SK-N-MC (cell line): ENCODE measurements at regions not wholly inside any gene's neighbourhood (a gene's known extent, or its start where the extent isn't known, plus 50 kb on each side); places are given as distances from the start of the nearest gene placed in this dataset.
"Not testable (repeated sequence)": the region's sequence is repeated elsewhere in the genome, so short reads cannot be mapped to it uniquely, and the experiment has no call there.

Experiments
- DNase-seq: peaks from one replicate; pipeline ENCODE4 v3.0.0-alpha.2; 2011; ENCODE audit warnings: low read depth, low spot score
- H3K27ac ChIP-seq: fragments of 200-600 bp; sonication (generic); 2 replicates; pipeline ENCODE4 v1.5.1; 2016; ENCODE audit warnings: mixed run types
- H3K36me3 ChIP-seq: fragments of 200-600 bp; sonication (generic); 2 replicates; pipeline ENCODE4 v1.6.1; 2017; ENCODE audit warnings: antibody characterized with exemption, low read length, mixed read lengths; ENCODE audit not compliant: insufficient read depth
- H3K4me3 ChIP-seq: fragments of 200-600 bp; sonication (generic); 2 replicates; pipeline ENCODE4 v1.5.1; 2016
- H3K9ac ChIP-seq: fragments of 200-600 bp; sonication (generic); 2 replicates; pipeline ENCODE4 v1.8.0; 2017; ENCODE audit warnings: mixed run types, mixed read lengths; ENCODE audit not compliant: insufficient read length
- H3K9me3 ChIP-seq: fragments of 200-600 bp; sonication (generic); 2 replicates; pipeline ENCODE4 v1.6.1; 2017; ENCODE audit warnings: low read depth, mild to moderate bottlenecking, antibody characterized with exemption, low read length, moderate library complexity, mixed read lengths
- EZH2 ChIP-seq: fragments of 200-600 bp; sonication (generic); IDR thresholded peaks from one replicate; pipeline ENCODE4 v1.6.1; 2017; ENCODE audit warnings: antibody characterized with exemption
- FOXP2 ChIP-seq: optimal IDR thresholded peaks from 2 replicates; pipeline ENCODE3; 2011; ENCODE audit warnings: mild to moderate bottlenecking, moderate library complexity; ENCODE audit not compliant: insufficient read depth; ENCODE audit errors: extremely low read length, control extremely low read depth
- POLR2AphosphoS5 ChIP-seq: IDR thresholded peaks from 2 replicates; pipeline ENCODE4 v1.6.1; 2012; ENCODE audit warnings: mild to moderate bottlenecking, low read depth, low read length, borderline replicate concordance

DNA sequence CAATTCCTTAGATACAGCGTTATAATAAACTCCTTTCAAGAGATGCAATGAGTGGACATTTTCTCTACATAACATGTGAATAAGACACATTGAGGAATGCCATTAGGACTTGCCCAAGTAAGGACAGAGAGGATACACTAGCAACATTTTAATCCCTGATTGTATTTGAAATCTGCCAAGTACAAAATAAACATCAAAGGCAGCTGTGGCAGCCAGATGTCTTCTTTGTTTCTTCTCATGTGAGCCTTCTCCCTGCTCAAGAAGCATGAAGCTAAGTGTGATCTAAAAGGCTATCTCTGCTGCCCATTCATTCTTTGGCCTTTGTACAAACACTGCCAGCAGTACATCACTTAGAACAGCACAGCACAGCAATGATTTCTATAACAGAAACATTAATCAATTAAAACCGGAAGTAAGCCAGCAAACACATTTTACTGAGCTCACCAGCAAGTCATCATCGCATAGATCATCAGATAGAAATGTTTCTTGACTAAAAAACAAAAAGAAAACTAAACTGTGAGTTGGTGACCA lies 364.0 kb downstream of the CNTN6 start:
- no peaks in the 10 kb centered on the region for H3K9me3 ChIP-seq
- no peak overlapping the region for H3K9ac ChIP-seq
- H3K27ac ChIP-seq = no peak overlapping the region
- TF ChIP-seq POLR2AphosphoS5 (no peak), FOXP2 (no peak), EZH2 (no peak)
- DNase-seq = no peak
- no peak overlapping the region for H3K4me3 ChIP-seq
- no peaks in the 10 kb centered on the region for H3K36me3 ChIP-seq

DNA sequence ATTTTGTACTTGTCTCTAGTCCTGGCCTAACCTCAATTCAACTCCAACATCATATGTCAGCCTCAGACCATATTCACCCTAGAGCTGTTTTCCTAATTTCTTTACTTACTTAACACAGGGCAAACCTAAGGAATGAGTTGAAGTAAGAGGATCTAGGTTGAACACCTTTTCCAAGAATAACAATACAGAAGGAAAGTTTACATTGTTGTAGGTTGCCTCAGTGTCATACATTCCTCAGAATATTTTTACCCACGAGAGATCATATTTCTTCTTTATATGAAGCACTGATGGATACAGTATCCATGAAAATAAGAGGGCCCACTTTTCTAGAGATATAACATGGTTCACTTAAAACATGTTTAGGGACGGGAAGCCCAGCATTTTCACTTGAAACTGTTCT lies 369.5 kb downstream of the CNTN6 start:
- no peaks in the 10 kb centered on the region for H3K9me3 ChIP-seq
- no peaks in the 10 kb centered on the region for H3K36me3 ChIP-seq
- no peak overlapping the region for H3K9ac ChIP-seq
- no peak overlapping the region for H3K27ac ChIP-seq
- no peak for DNase-seq
- TF ChIP-seq POLR2AphosphoS5 (no peak), FOXP2 (no peak), EZH2 (no peak)
- no peak overlapping the region for H3K4me3 ChIP-seq

DNA sequence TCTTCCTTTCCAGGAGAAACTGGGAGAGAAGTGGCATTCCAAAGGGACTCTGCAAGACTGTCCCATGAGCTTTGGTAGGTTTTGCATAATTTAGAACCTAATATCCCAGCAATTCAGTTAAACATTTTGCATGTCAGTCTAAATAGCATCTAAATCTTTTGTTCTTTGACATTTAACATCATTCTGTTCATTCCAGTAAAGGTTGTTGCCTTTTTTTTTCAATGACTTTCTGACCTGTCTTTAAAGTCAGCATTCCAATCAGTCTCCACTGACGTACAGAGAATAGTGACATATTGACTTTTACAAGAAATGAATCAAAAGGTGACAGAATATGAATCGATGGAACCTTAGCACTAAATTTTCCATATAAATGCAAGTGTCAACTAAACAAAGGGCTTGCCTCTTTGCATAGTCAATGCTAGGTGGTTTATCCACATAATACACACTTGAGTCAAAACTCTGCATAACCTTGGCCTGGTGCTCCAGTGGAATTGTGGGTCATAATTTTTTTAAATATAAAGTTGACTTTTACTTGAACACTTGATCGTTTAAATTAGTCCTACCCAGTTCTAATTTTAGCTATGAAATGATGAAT lies 370.1 kb downstream of the CNTN6 start:
- Histone ChIP-seq H3K36me3 (no peaks in the 10 kb centered on the region), H3K27ac (no peak overlapping the region), H3K9me3 (no peaks in the 10 kb centered on the region), H3K4me3 (no peak overlapping the region), H3K9ac (no peak overlapping the region)
- no peak for DNase-seq
- TF ChIP-seq POLR2AphosphoS5 = no peak
- no peak for TF ChIP-seq EZH2
- no peak for TF ChIP-seq FOXP2

DNA sequence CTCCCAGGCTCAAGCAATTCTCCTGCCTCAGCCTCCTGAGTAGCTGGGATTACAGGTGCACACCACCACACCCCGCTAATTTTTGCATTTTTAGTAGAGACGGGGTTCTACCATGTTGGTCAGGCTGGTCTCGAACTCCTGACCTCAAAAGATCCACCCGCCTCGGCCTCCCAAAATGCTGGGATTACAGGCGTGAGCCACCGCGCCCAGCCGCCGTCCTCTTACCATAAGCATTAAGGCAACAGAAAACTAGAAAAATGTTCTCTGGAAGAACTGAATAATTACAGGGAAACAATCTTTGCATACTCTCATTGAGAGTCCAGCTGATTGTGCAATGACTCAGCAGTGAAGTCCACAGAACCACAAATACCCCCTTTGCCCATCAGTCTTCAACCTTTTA lies 372.3 kb downstream of the CNTN6 start:
- H3K36me3 ChIP-seq, H3K9ac ChIP-seq, H3K4me3 ChIP-seq, H3K27ac ChIP-seq, DNase-seq, H3K9me3 ChIP-seq: not testable (repeated sequence)

DNA sequence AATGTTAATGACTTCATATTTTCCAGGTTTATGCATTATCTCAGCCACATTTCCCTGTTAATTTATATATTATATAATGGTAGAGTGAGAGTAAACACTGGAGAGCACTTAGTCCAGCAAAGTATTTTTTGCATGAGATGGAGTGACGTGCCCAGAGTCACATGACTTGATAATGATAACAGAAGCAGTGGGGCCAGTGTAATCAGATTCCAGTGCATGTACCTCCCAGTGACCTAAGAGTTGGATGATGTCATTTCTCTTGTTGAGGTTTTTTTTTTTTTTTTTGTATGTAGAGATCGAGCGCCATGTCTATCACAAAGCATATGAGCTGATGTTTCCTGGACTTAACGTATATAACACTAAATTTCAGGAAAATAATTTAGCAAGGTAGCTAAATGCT lies 375.3 kb downstream of the CNTN6 start:
- no peak for DNase-seq
- H3K4me3 ChIP-seq = no peak overlapping the region
- H3K36me3 ChIP-seq = no peaks in the 10 kb centered on the region
- TF ChIP-seq POLR2AphosphoS5 (no peak), EZH2 (no peak), FOXP2 (no peak)
- no peak overlapping the region for H3K9ac ChIP-seq
- H3K27ac ChIP-seq = no peak overlapping the region
- H3K9me3 ChIP-seq = no peaks in the 10 kb centered on the region

DNA sequence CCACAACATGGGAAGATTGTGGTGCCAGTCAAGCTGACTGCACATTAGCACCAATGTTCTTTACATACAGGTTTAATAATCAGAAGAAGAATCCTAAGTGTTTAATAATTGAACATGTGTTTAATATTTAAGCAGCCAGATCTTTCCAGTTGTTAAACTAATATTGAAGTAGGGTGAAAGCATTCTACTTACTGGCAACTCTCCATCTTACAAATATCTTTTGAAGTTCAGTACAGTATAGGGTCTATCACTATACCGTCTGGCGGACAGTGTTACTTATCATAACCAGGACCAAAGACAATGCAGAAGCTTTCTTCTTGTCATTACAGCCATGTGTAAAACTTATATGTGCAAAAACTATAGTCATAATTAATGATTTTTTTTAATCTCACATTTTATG lies 376.4 kb downstream of the CNTN6 start:
- DNase-seq = no peak
- Histone ChIP-seq H3K36me3 (no peaks in the 10 kb centered on the region), H3K4me3 (peak overlapping the region; percentile 28; the same call in 1 of the 2 replicates), H3K27ac (no peak overlapping the region), H3K9ac (no peak overlapping the region), H3K9me3 (no peaks in the 10 kb centered on the region)
- no peak for TF ChIP-seq FOXP2
- no peak for TF ChIP-seq EZH2
- TF ChIP-seq POLR2AphosphoS5 = no peak

DNA sequence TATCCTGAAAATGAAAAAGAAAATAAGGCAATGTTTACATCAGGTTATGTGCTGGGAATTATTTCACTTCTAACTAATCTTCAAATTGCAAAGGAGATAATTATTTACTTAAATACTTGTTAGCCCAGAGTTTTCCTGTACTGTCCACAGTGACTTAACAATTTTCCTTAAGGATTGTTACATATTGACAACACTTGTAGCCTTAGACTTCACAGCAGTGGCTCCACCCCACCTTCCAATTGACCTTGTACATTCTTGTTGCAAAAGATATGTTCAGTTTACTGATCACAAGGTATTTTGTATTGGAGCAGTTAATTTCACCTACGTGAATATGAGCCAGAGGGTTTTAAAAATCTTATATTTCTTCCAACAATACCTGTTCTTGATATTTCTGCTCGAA lies 376.9 kb downstream of the CNTN6 start:
- Histone ChIP-seq H3K36me3 (no peaks in the 10 kb centered on the region), H3K9me3 (no peaks in the 10 kb centered on the region), H3K27ac (no peak overlapping the region), H3K9ac (no peak overlapping the region), H3K4me3 (no peak overlapping the region)
- TF ChIP-seq FOXP2 (no peak), POLR2AphosphoS5 (no peak), EZH2 (no peak)
- DNase-seq = no peak

DNA sequence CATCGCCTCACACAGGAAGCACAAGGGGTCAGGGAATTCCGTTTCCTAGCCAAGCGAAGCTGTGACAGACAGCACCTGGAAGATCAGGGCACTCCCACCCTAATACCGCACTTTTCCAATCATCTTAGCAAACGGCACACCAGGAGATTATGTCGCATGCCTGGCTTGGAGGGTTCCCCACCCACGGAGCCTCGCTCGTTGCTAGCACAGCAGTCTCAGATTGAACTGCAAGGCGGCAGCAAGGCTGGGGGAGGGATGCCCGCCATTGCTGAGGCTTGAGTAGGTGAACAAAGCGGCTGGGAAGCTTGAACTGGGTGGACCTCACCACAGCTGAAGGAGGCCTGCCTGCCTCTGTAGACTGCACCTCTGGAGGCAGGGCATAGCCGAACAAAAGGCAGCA lies 384.8 kb downstream of the CNTN6 start:
- H3K27ac ChIP-seq = no peak overlapping the region
- TF ChIP-seq EZH2 = no peak
- no peak for TF ChIP-seq POLR2AphosphoS5
- no peak for TF ChIP-seq FOXP2
- H3K9ac ChIP-seq = no peak overlapping the region
- no peak for DNase-seq
- H3K36me3 ChIP-seq = no peaks in the 10 kb centered on the region
- no peak overlapping the region for H3K4me3 ChIP-seq
- H3K9me3 ChIP-seq = no peaks in the 10 kb centered on the region

DNA sequence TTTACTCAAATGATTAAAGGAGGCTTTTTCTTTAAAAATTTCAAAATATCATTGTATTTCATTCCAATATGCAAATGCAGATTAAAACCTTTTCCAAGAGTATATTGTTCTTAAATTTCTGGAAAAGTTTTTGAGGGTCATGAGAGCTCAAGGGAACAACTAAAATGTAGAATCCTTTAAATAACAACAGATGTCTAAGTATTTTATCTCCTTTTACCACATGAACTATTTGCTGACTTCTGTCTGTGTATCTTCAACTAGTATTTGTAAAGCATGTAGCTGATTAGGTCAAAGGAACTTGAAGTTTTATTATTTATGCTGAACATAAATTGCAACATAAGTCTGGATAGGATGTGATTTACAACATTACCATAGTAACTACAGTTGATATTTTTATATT lies 402.6 kb downstream of the CNTN6 start:
- no peaks in the 10 kb centered on the region for H3K36me3 ChIP-seq
- no peak for TF ChIP-seq POLR2AphosphoS5
- TF ChIP-seq EZH2 = no peak
- no peak for TF ChIP-seq FOXP2
- H3K4me3 ChIP-seq = no peak overlapping the region
- H3K9ac ChIP-seq = no peak overlapping the region
- DNase-seq = no peak
- no peak overlapping the region for H3K27ac ChIP-seq
- no peaks in the 10 kb centered on the region for H3K9me3 ChIP-seq
